Mucosa of descending colon (tissue), 3 donors: ENCODE measurements at regions not wholly inside any gene's neighbourhood (a gene's known extent, or its start where the extent isn't known, plus 50 kb on each side); places are given as distances from the start of the nearest gene placed in this dataset.

Experiments used
- ATAC-seq: fragments of 200-7000 bp; cut with Tn5 transposase; one replicate; pipeline ENCODE4 v1.9.1; 2020; ENCODE audit warnings: mild to moderate bottlenecking, moderate library complexity
- DNase-seq, 3 donors: peaks; one replicate each; pipeline ENCODE4 v3.0.0-alpha.2; 2020
- H3K36me3 ChIP-seq: fragments of 200-600 bp; one replicate; pipeline ENCODE4 v1.8.0; 2021; ENCODE audit warnings: low read depth, mild to moderate bottlenecking
- H3K4me1 ChIP-seq: fragments of 200-600 bp; one replicate; pipeline ENCODE4 v1.8.0; 2021; ENCODE audit warnings: low read depth, mild to moderate bottlenecking
- H3K4me3 ChIP-seq: fragments of 200-600 bp; one replicate; pipeline ENCODE4 v1.8.0; 2021; ENCODE audit warnings: mild to moderate bottlenecking
- H3K9me3 ChIP-seq: fragments of 200-600 bp; one replicate; pipeline ENCODE4 v1.8.0; 2021; ENCODE audit warnings: mild to moderate bottlenecking
- intact Hi-C, 2 donors: fragments of 100-400 bp; cut with DNase I in 1 of 2; cut with micrococcal nuclease in 1 of 2; formaldehyde crosslinking; loops; one replicate each; pipeline versions ENCODE4 v1.11.0 to v1.11.1; 2022; cut with DNase I, micrococcal nuclease
- TF ChIP-seq, protein P1 (sequence below): fragments of 200-600 bp; IDR thresholded peaks from one replicate; pipeline ENCODE4 v1.8.0; 2022; ENCODE audit warnings: antibody characterized with exemption, mild to moderate bottlenecking
- donor health status: DM: no; HTN: no; CAD: no; lungs with moderate emphysema.
- donor health status: DM: no; HTN: no; CAD: no.
- donor health status: DM: no; HTN: yes; CAD: no.

DNA sequence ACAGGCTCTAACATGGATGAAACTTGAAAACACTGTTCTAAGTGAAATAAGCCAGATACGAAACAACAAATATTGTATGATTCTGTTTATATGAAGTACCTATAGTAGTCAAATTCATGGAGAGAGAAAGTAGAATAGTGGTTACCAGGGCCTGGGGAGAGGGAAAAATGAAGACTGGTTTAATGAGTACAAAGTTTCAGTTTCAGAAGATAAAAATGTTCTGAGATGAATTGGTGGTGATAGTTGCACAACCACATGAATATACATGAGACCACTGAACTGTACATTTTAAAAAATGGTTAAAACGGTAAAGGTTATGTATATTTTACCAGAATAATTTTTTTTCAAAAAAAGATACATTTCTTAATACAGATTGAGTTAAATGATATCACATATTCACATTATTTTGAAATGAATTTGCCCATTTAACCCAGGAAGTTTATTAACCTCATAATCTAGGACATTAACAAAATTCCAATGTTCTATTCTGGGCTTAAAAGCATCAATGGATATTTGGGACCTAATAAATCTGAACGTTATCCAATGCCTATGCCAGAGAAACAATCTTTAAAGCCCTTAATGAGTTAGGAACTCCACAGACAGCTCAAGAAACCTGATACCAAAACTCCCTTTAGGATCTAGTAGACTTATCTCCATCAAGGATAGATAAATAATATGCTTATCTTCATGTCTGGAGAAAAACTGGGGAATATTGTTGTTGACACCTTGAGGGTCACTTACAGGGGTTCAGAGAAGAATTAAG, 521.3 kb downstream of the EFNA5 start:
- no peak overlapping the region for H3K4me3 ChIP-seq
- TF ChIP-seq, protein P1, sequence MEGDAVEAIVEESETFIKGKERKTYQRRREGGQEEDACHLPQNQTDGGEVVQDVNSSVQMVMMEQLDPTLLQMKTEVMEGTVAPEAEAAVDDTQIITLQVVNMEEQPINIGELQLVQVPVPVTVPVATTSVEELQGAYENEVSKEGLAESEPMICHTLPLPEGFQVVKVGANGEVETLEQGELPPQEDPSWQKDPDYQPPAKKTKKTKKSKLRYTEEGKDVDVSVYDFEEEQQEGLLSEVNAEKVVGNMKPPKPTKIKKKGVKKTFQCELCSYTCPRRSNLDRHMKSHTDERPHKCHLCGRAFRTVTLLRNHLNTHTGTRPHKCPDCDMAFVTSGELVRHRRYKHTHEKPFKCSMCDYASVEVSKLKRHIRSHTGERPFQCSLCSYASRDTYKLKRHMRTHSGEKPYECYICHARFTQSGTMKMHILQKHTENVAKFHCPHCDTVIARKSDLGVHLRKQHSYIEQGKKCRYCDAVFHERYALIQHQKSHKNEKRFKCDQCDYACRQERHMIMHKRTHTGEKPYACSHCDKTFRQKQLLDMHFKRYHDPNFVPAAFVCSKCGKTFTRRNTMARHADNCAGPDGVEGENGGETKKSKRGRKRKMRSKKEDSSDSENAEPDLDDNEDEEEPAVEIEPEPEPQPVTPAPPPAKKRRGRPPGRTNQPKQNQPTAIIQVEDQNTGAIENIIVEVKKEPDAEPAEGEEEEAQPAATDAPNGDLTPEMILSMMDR: no peak
- intact Hi-C loops: no loop called here
- H3K4me1 ChIP-seq: no peaks in the 10 kb centered on the region
- no peaks in the 10 kb centered on the region for H3K9me3 ChIP-seq
- ATAC-seq (no peak), DNase-seq (no peak)
- H3K36me3 ChIP-seq: no peaks in the 10 kb centered on the region

DNA sequence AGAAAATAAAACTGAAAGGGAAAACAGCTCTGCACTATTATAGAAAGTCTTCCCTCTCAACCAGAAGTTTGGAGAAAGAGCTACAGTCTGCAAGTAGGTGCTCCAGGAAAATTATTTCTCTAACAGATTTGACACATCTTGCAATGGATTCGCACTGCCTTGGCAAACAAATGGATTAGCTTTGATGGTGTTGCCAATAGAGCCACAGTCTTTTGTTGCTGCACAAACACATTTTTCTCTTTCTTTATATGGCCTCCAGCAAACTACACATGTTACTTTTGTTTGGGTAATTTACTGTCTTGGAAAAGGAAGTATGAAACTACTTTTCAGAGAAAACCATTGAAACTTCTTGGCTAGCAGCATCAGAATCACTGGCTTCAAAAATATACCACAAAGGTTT, 523.1 kb downstream of the EFNA5 start:
- intact Hi-C loops: no loop called here
- DNase-seq: no peak
- Histone ChIP-seq H3K4me1 (no peaks in the 10 kb centered on the region), H3K36me3 (no peaks in the 10 kb centered on the region), H3K9me3 (no peaks in the 10 kb centered on the region), H3K4me3 (no peak overlapping the region)
- no peak for ATAC-seq
- TF ChIP-seq, protein P1: no peak

DNA sequence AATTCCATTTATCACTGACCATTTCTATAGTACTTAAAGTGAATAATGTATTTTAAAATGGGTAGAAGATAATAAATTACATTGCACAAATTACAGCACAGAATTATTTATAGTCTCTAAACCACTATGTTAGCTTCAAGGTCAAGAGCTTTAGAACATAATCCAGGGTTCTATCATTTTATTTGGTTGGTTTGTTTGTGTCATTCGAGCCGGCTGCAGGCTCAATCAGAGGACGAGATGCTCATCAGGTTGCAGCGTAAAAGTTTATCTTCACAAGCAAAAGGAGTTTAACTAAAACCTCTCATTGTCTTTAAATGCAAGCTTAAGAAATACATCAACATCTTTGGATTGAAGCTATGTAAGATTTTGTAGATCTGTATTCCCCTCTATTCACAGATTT, 523.8 kb downstream of the EFNA5 start:
- no peaks in the 10 kb centered on the region for H3K9me3 ChIP-seq
- H3K4me3 ChIP-seq: no peak overlapping the region
- no peak for ATAC-seq
- intact Hi-C loops: no loop called here
- DNase-seq: no peak
- H3K4me1 ChIP-seq: no peaks in the 10 kb centered on the region
- TF ChIP-seq, protein P1: no peak
- no peaks in the 10 kb centered on the region for H3K36me3 ChIP-seq

DNA sequence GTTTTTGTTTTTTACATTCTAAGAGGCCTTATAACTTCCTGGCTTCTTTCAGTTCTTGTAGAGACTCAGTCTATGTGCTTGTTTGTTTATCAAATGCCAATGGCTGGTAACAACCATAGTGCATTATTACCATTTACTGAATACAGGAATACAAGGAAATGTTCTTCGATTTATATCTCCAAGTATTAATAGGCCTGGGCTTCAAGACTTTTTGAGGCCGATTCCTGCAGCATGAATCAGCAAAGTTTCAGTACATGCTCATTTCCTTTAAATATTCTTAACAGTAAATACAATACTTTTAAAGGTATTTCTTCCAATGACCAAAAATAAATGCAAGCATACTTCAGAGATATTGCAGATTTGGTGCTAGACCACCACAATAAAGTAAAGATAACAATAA, 535.3 kb downstream of the EFNA5 start:
- Histone ChIP-seq H3K4me3 (no peak overlapping the region), H3K9me3 (peaks cover 8% of the 10 kb centered on the region), H3K4me1 (no peaks in the 10 kb centered on the region), H3K36me3 (no peaks in the 10 kb centered on the region)
- TF ChIP-seq, protein P1: no peak
- no peak for ATAC-seq
- intact Hi-C loops: no loop called here
- DNase-seq: no peak

DNA sequence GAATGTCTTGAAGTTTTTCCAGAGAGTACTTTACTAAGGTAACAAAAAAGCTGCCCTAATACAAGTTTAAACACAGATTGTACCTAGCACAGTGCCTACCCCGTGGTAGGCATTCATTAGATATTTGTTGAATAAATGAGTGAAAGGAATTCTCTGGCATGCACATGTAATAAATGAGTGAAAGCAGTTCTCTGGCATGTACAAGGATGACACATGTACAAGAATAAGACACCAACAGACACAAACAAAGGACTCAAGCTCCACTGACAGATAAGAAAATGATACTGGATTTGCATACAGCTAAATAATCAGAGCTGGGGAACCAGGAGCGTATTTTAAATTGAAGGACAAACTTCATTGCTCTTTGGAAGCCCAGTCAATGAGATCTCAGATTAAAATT, 535.8 kb downstream of the EFNA5 start:
- DNase-seq (no peak), ATAC-seq (no peak)
- H3K36me3 ChIP-seq: no peaks in the 10 kb centered on the region
- no peak overlapping the region for H3K4me3 ChIP-seq
- H3K9me3 ChIP-seq: peaks cover 7% of the 10 kb centered on the region
- TF ChIP-seq, protein P1: no peak
- H3K4me1 ChIP-seq: no peaks in the 10 kb centered on the region
- intact Hi-C loops: no loop called here

DNA sequence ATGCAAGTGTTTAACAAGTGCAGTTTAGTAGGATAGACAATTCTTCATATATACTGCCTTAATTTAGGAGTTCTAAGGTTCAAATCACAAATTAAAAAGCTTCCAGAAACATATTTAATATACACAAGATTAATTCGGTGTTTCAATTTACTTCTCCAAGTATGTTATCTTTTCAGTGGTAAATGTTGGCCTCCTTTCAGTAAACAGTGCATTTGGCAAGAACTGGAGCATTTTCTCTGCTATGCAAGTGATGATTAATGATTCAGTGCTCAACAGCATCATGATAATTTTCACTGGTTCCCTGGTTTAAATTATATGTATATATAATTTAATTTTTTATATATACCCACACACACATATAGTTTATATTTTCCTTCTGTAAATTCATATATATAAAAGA, 541.7 kb downstream of the EFNA5 start:
- H3K36me3 ChIP-seq: no peaks in the 10 kb centered on the region
- intact Hi-C loops: no loop called here
- TF ChIP-seq, protein P1: no peak
- no peak overlapping the region for H3K4me3 ChIP-seq
- H3K9me3 ChIP-seq: peaks cover 3% of the 10 kb centered on the region
- no peak for DNase-seq
- no peaks in the 10 kb centered on the region for H3K4me1 ChIP-seq
- ATAC-seq: no peak
